ENCODE measurements at regions not wholly inside any gene's neighbourhood (a gene's known extent, or its start where the extent isn't known, plus 50 kb on each side); places are given as distances from the start of the nearest gene placed in this dataset.
"Not testable (repeated sequence)": the region's sequence is repeated elsewhere in the genome, so short reads cannot be mapped to it uniquely, and the experiment has no call there.

DNA sequence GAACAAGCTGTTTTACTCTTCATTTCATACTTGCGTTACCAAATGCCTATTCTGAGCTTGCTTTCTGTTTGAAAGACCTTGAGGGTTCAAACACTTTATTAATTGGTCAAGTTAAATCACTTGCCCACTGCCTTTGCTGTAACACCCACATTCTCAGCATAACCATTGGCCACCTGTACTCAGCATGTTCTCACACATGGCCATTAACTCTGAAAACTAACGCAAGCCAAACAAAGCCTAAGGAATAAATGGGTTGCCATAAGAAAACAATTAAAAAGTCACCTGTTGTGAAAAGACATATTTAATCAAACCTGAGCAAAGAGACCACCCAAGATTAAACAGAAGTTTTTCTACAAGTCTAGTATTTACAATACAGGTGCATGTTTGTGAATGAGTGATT is 517.2 kb upstream of the SPRY2 start:
- no peak for DNase-seq

DNA sequence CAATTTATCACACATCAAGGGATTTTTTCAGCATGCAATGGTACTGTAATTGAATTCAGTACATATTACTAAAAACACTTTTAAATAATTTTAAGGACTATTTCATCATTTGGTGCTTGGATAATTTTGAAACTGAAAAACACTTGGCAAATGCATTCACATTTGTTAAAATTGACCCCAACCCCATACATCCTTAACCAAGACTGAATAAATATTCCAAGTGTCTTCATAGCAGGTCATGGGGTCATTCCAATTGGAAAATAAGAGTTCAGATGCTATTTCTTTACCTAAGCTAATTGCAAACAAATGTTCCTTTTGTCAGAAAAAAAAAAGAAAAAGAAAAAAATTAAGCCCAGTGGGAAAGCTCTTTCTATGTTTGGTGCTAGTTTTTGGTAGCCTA is 516.4 kb upstream of the SPRY2 start:
- DNase-seq = no peak

DNA sequence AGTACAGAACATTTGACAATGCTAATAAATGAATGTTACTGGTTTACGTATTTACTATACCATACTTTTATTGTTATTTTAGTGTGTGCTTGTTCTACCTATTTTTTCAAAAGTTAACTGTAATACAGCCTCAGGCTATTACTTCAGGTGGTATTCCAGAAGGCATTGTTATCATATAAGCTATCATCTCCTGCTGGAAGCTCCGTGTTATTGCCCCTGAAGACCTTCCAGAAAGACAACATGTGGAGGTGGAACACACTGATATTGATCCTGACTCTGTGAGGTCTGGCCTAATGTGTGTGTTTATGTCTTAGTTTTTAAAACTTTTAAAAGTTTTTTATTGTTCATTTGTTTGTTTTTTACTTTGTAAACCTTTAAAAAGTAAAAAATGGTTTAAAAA is 509.8 kb upstream of the SPRY2 start:
- DNase-seq = no peak

DNA sequence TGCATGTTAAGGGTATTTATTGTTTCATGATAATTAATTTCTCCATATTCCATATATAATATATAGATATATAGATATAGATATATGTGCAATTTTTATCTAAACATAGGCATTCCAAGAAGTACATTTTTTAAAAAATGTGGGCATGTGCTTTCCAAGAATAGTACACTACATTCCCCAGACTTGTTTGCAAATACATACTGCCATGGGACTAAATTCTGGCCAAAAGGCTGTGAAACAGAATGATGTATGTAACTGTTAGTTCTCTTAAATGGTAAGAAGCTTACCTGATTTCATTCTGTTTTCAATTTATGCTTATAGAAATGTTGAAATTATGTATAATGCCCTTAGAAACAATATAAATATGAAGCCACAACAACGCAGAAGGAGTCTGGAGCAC is 503.2 kb upstream of the SPRY2 start:
- DNase-seq = no peak

DNA sequence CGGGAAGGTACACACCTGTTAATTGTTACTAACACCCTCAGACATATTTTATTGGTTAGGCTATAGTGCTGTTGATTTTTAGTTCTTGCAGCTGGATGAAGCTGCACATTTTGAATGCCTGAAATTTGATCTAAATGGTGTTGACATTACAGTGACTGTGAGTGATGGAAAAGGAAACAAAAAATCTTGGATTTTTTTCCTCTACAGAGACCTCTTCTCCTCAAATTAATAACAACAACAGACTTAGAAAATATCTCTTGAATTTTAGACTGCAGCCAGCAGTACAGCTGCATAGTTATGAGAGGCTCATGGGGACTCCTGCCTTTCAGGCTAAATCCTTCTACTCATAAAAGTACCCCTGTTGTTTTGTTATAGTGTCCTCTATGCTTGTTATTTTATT is 500.5 kb upstream of the SPRY2 start:
- no peak for DNase-seq

DNA sequence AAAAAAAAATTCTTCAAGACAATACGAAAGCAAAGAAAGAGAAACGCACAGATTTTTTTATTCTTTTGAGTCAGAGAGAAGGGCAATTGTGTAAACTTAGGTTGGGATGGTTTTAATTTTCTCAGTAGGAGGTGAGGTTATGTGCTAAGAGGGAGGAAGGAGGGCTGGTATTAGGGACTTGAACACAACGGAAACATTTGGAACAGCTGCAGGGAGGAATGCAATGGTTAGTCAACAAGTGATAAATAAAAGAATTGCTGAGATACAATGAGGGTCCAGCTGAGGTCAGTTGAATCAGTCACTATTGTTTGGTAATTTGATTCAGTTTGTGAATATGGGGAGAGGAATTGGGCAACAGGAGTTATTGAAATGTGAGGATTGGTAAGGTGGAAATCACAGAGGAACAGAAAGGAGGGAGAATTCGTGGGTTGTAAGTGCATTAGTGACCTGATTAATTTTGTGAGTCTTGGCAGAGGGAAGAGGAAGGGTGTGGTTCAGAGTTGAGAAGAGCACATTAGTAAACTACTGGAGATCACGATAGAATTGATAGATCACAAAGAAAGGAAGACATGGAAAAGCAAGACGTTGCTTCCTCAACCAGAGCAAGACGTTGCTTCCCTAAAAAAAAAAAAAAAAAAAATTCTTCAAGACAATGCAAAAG is 499.5 kb upstream of the SPRY2 start:
- DNase-seq = no peak

DNA sequence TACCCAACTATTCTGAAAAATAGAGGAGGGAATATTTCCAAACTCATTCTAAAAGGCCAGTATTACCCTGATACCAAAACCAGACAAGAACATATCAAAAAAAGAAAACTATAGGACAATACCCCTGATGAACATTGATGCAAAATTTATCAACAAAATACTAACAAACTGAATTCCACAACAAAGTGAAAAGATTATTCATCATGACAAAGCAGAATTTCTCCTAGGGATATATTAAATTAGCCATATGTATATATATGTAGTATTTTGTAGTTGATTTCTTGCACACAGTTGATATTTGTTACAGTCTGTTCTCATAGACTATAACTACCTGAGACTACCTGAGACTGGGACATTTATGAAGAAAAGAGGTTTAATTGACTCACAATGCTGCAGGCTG is 495.0 kb upstream of the SPRY2 start:
- DNase-seq = no peak

DNA sequence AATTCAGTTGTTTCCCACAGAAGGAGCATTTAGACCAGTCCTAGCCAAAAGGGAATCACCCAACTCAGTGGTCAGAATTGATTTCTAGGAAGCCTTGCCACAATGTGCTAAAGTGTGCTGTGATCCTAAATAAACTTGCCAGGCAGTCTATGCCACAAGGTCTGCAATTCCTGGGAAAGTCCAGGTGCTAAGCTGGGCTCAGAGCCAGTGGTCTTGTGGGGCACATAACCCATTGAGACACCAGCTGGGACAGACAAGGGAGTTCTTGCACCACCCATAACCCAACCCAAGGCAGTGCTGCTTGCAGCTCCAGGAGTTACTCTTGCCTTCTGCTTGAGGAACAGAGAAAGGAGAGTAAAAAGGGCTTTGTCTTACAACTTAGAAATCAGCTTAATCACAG is 489.5 kb upstream of the SPRY2 start:
- DNase-seq = no peak

DNA sequence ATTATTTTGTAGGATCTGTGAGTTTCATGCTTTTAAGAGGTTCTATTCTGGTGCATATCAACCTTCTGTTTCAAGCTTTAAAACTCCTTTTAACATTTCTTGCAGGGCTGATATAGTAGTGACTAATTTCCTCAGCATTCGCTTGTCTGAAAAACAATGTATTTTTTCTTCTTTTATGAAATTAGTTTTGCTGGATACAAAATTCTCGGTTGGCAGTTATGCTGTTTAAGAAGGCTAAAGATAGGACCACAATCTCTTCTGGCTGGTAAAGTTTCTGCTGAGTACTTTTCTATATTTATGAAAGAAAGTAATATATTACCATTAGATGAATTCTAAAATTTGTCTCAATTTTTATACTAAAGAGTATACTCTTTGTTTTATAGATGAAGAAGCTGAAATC is 487.8 kb upstream of the SPRY2 start:
- no peak for DNase-seq

DNA sequence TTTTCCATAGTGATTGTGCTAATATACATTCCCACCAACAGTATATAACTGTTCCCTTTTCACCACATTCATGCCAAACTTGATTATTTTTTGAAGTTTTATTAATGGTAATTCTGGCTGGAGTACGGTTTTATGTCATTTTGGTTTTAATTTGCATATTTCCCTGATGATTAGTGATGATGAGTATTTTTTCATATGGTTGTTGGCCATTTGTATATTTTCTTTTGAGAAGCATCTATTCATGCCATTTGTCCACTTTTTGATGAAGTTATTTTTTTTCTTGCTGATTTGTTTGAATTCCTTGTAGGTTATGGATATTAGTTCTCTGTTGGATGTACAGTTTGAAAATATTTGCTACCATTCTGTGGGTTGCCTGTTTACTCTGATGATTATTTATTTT is 484.4 kb upstream of the SPRY2 start:
- no peak for DNase-seq

DNA sequence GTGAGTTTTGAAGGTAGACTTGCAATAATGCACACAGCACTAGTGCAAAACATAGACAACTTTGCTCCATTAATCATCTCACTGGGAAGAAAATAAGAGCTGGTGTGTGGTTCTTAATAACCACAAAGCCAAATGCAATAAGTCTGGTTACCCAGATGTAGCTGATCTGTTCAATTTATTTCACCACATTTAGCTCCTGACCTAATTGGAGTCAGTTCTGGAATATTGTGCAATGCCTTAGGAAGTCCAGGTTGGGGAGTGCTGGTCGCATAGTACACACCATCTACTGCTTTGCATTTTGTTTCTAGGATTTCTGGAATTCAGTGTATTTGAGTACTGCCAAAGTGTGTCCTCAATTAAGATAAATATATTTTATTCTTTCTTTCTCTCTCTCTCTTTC is 483.3 kb upstream of the SPRY2 start:
- DNase-seq = no peak

DNA sequence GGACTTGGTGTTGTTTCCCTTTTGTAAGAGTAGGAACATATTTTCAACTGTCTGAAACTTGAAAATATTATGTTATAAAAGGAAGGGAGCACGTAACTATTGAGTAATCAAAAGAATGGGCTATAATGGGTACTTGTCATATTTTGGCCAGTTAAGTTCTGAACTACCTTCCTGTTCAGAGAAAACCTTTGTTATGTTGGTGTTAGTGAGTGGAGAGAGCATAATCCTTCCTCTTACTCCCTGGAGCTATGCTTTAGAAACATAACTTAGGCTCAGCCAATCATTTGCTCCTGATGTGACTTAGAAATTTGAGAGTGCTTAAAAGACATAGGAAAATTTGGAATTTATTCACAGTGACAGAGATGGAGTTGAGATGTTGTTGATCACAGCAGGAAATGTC is 482.5 kb upstream of the SPRY2 start:
- no peak for DNase-seq

DNA sequence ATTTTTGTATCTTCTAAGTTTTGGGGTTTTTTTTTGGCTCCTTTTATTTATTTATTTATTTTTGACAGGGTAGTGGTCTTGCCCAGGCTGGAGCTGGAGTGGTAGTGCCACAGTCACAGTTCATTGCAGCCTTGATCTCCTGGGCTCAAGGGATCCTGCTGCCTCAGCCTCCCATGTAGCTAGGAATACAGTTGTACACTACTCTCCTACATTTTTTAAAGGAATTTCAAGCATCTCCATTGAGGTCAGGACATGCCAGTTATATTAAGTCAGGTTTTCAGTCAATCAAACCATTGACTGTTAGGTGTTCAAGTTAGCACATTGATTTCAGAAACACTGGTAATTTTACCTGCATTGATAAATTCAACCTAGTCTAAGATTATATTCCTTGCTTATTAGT is 480.5 kb upstream of the SPRY2 start:
- no peak for DNase-seq

DNA sequence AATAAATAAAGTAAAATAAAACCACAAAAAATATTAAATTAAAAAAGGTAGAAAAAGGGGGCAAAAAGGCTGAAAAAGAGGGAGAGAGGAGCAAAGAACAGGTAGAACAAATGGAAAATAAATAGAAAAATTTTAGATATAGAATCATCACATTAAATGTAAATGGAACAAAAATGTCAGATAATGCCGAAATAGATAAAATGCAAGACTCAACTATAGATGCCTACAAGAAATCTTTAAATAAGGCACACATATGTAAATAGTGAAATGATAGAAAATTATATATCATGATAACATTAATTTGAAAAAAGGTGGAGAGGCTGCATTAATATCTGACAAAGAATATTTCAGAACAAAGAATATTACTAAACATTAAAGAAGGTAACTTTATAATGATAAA is 477.1 kb upstream of the SPRY2 start:
- DNase-seq = no peak

DNA sequence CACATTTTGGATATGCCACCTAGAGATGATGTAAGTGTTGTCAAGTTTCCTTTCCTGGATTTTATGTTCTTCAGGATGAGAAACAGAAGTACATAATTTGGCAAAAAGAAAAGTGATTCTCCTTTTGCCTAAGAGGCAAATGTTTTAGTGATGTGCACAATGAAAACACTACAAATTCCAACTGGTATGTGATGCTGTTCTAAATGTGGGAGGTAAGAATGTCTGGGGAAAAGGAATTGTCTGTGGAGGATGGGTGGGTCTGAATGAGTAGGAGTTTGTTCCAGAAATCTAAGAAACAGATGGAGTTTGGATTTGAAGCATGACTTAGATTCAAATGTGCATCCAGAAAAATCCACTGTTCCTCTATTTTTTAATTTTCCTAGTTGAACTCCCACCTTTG is 473.6 kb upstream of the SPRY2 start:
- DNase-seq = no peak

DNA sequence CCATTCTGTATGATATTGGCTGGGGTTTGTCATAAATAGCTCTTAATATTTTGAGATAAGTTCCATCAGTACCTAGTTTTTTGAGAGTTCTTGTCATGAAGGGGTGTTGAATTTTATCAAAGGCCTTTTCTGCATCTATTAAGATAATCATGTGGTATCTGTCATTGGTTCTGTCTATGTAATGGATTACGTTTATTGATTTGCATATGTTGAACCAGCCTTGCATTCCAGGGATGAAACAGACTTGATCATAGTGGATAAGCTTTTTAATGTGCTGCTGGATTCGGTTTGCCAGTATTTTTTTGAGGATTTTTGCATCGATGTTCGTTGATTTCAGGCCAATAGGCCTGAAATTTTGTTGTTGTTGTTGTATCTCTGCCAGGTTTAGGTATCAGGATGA is 469.4 kb upstream of the SPRY2 start:
- not testable (repeated sequence) for DNase-seq

DNA sequence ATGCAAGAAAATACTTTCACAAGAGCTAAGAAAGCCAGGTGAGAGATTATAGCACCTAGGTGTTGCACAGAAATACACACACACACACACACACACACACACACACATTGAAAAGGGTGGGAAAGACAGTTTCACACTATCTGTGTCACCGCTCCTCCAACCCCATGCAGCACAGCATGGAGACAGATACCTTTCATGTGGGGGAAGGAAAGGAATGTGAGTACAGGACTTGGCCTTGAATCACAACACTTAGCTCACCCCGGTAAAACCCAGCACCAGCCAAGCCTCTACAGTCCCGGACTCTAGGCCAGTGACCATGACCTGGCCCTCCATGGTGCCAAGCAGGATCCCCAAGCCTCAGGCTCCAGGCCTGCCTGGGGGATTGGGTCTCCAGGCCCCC is 462.0 kb upstream of the SPRY2 start:
- DNase-seq = no peak

DNA sequence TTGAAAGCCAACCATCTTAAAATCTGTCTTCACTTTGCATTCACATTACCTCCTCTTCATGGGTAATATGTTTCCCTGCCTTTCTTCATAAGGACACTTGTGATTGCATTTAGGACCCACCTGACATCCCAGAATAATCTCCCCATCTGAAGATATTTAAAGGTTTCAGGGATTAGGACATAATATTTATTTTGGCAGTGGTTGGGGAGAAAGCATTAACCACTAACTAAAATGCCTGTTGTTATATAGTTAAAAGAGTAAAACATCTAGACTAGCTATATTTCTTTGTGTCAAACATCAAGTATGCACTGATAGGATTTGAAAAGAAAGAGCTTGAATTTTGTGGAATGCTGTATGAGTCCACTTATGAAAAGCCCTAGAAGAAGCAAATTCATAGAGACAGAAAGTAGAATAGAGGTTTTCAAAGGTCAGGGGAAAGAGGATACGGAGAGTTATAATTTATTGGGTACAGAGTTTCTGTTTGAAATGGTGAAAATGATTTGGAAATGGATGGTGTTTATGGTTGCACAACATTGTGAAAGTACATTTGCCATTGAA is 457.7 kb upstream of the SPRY2 start:
- DNase-seq = no peak

DNA sequence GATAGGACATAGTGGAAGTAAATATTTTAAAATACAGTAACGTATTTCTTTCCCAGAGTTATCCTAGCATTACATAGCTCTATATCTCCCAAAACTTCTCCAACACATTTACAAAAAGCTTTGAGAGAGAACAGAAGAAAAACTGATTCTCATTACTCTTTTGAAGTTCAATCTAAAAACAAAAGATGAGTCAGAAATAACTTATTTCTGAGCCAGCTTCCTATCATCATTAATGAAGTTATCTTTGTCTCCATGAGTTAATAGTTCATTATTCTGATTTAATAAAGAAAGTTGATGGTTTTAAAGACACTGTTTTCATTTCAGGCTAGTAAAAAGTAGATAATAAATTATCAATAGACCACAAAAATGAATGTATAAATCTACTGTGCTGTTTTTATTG is 446.7 kb upstream of the SPRY2 start:
- no peak for DNase-seq

DNA sequence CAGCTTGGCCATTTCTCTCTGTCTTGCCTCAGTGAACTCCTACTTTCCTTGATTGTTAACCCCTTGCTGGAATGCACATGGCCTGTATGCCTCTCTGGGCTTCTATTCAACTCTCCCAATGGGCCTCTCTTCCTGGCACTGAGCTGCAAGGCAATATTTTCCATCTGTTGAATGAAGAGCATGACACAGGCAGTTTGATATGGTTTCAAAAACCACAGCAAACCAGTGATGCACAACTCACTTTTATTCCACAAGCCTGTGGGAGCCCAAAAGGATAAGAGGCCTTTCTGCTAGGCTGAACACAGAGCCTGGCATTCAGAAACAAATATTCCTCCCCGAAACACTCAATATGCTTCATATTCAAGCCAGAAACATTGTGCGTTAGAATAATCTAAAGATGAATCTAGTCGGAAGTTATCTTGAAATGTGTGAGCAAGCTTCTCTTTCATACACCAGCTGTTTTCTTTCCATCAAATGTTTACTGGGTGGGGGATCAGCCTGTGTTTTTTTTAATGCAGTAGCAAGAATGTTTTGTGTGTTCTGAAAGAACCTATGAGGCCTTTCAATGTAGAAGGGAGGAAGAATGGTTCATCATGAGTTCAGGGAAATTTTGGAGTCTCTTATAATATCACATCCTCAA is 443.1 kb upstream of the SPRY2 start:
- DNase-seq = peak in 1 of 56 donors; percentile 3

DNA sequence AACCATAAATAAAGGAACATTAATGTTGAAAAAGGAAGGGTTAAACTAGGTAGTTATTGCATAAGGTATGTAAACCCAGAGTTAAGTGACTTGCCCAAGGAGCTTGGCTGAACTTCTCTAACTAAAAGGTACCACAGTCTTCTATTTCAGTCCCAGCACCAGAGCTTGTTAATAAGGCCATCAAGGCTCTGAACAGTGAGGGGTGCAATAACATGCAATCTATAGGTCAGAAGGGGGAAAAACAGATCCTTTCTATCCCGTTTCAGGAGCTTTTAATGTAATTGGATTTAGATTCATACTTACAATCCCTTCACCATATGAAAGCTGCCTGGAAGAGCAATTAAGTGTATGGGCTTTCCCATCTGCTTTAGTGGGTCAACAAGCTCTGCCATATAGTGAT is 441.5 kb upstream of the SPRY2 start:
- DNase-seq = no peak

DNA sequence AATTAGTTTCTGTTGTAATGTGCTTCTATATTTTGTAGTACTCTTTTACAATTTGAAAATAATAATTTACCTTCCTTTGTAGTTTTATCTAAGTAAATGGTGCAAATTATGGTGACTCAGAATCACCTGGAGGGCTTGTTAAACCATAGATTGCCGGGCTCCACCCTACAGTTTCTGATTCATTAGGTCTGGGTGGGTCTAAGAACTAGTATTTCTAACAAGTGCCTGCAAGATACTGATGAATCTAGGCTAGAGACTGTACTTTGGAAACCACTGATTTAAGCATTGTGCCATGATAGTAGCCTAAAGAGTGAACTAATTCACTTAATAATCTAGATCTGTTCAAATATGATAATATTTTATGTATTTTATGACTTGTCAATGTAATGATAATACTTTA is 437.4 kb upstream of the SPRY2 start:
- DNase-seq = no peak

DNA sequence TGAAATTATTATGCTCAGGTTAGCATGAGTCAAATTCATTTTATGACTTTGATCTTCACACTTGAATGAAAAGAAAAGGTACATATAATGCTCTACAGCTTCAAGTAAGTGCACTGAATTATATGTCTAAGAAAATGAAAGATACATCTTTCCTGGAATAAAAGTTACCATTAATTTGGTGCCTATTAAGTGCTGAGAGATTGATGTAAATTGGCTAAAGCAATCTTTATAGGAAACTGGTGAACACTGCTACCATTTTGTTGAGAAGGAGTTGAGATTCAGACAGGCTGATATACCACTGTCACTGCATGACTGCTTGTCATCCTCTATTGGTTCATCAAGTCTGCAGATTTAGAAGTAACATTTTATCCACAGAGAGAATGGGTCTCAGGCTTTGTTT is 416.8 kb upstream of the SPRY2 start:
- no peak for DNase-seq

DNA sequence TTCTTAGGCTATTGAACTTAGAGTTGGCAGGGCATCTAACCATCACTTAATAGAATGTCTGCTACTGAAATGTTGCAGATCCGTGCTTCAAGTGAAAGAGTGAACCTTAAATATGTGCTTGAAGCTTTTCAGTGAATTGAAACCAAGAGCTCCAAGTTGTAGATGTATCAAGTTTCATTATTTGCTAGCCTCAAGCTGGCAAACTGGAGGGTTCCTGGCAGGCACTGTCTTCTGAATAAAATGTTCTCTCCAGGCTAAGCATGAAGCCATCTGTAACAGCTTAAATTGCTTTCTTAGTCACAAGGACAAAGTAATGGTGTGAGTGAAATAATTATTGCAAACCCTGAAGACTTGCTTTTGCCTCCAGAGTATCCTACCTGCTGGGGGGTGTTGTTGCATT is 415.0 kb upstream of the SPRY2 start:
- DNase-seq = peak in 4 of 56 donors; percentile 1 to 13 (median 2)
